ENCODE measurements at regions not wholly inside any gene's neighbourhood (a gene's known extent, or its start where the extent isn't known, plus 50 kb on each side); places are given as distances from the start of the nearest gene placed in this dataset.
"Not testable (repeated sequence)": the region's sequence is repeated elsewhere in the genome, so short reads cannot be mapped to it uniquely, and the experiment has no call there.

GRCh38 chr21:20882462-20883407 lies 115.5 kb upstream of the NCAM2 start:
- DNase-seq: peak; percentile 20

DNA sequence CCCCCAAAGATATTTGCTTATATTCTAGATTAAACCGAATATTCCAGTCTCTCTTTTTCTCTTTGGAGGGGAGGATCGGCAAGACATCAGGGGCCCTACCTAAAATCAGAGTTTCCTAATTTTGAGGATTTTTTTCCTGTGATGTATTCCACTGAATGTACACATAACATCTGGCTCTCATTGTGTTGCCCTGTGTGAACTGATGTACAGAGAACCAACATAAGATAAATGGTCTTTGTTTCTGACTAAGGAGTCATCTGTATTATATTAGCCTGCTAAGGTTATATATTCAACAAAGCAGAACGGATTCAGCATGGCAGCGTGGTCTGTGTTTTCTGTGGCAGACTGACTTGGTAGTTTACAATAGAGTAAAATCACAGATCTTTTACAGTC lies 114.8 kb upstream of the NCAM2 start:
- DNase-seq: no peak

DNA sequence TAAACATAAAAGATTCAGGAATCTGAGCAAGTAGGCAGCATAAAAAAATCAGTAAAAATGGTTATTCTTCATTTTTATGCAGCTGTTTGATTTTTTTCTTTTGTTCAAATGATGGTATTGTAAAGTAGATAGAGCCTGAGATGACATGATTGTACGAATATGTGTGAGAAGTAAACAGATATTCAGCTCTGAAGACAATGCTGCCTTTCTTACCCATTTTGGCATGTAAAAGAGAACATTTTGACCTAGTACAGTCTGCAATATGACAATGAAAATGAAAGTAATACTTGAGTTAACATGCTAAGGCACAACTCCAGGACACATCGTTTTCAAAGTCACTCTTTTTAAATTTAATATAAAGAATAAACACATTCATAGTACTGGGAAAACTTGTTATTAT lies 95.7 kb upstream of the NCAM2 start:
- no peak for DNase-seq

- no peak for DNase-seq
Observed at GRCh38 chr21:20902998-20903397, 95.2 kb upstream of the NCAM2 start.

DNA sequence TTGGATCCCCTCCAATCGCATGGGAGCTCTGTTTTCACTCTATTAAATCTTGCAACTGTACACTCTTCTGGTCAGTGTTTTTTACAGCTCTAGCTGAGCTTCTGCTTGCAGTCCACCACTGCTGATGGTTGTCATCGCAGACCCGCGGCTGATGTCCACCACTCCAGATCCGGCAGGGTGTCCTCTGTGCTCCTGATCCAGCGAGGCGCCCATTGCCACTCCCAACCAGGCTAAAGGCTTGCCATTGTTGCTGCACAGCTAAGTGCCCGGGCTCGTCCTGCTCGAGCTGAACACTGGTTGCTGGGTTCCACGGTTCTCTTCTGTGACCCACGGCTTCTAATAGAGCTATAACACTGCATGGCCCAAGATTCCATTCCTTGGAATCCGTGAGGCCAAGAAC lies 70.7 kb upstream of the NCAM2 start:
- DNase-seq: not testable (repeated sequence)

DNA sequence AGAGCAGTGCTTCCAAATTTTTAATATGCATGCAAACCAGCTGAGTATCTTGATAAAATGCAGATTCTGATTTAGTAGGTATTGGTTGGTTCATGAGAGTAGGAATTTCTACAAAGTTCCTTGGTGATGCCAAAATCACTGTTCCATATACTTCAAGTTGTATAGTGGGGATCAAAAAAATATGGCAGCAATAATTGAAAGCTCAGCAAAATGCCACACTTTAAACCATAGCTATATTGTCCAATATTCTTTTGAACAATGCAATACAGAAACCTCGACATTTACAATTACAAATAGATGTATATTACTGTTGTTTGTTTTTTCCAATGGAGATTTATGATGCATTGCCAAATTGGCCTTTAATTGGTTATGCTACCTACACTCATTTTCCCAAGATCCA lies 55.7 kb upstream of the NCAM2 start:
- no peak for DNase-seq

- no peak for DNase-seq
Observed at GRCh38 chr21:20943561-20943997, 54.6 kb upstream of the NCAM2 start.

DNA sequence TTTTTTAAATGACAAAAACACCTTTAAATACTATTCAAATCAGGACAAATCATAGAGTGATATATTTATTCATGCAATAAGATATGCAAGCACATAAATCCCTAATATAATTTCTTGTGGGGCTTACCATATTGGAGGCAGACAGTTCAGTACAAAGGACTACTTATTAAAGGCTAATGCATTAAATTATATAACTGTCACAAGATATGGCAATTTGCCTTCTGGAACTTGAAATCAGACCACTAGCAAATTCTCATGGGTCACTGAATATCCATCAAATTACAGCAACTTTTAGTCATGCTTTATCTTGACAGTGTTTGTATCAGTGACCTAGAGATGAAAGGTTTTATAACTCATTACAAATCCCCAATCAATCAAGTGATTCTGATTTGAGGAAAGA lies 54.1 kb upstream of the NCAM2 start:
- DNase-seq: no peak

DNA sequence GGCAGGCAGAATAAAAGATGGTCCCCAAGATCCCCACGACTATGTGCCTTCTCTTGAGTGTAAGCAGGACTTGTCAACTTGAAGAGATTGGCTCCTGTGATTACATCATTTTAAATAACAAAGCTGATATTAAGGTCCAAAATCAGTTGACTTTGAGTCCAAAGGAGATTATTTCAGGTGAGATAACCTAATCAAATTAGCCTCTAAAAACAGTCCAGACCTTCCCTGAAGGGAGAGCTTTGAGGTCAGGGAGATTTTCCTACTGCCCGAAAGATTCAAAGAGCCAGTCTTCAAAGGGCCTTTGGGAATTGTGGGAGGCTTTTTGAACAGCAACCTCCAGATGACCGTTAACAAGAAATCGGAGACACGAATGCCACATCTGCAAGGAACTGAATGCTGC lies 51.5 kb upstream of the NCAM2 start:
- no peak for DNase-seq
